RKO (cell line): ENCODE measurements at regions not wholly inside any gene's neighbourhood (a gene's known extent, or its start where the extent isn't known, plus 50 kb on each side); places are given as distances from the start of the nearest gene placed in this dataset.

Experiments used
- DNase-seq: peaks from one replicate; pipeline ENCODE4 v3.0.0-alpha.2; 2016; ENCODE audit warnings: low spot score

GRCh38 chr5:27639005-27639612 lies 600.7 kb upstream of the CDH9 start:
- DNase-seq = no peak

GRCh38 chr5:27619982-27620381 lies 581.6 kb upstream of the CDH9 start:
- no peak for DNase-seq

- no peak for DNase-seq
Observed at GRCh38 chr5:27612161-27612560, 573.8 kb upstream of the CDH9 start.

- no peak for DNase-seq
Observed at GRCh38 chr5:27608992-27609391, 570.6 kb upstream of the CDH9 start.

GRCh38 chr5:27598576-27598975 lies 560.2 kb upstream of the CDH9 start:
- DNase-seq = peak; percentile 14

- DNase-seq = no peak
Observed at GRCh38 chr5:27594141-27594540, 555.8 kb upstream of the CDH9 start.

- DNase-seq = no peak
Observed at GRCh38 chr5:27592231-27592630, 553.8 kb upstream of the CDH9 start.

- no peak for DNase-seq
Observed at GRCh38 chr5:27590503-27590902, 552.1 kb upstream of the CDH9 start.

- DNase-seq = no peak
Observed at GRCh38 chr5:27578279-27578678, 539.9 kb upstream of the CDH9 start.

- no peak for DNase-seq
Observed at GRCh38 chr5:27571681-27572080, 533.3 kb upstream of the CDH9 start.

- DNase-seq = peak; percentile 28
Observed at GRCh38 chr5:27568811-27569210, 530.4 kb upstream of the CDH9 start.

GRCh38 chr5:27561408-27561807 lies 523.0 kb upstream of the CDH9 start:
- DNase-seq = no peak

GRCh38 chr5:27548484-27548883 lies 510.1 kb upstream of the CDH9 start:
- DNase-seq = no peak

- no peak for DNase-seq
Observed at GRCh38 chr5:27535031-27535557, 496.7 kb upstream of the CDH9 start.

GRCh38 chr5:27532305-27532704 lies 493.9 kb upstream of the CDH9 start:
- DNase-seq = no peak

GRCh38 chr5:27524515-27524914 lies 486.1 kb upstream of the CDH9 start:
- no peak for DNase-seq

- no peak for DNase-seq
Observed at GRCh38 chr5:27523629-27524028, 485.2 kb upstream of the CDH9 start.

- no peak for DNase-seq
Observed at GRCh38 chr5:27516437-27516836, 478.1 kb upstream of the CDH9 start.

- no peak for DNase-seq
Observed at GRCh38 chr5:27511061-27511460, 472.7 kb upstream of the CDH9 start.

- no peak for DNase-seq
Observed at GRCh38 chr5:27503813-27504212, 465.4 kb upstream of the CDH9 start.

- DNase-seq = no peak
Observed at GRCh38 chr5:27502236-27502635, 463.9 kb upstream of the CDH9 start.

- no peak for DNase-seq
Observed at GRCh38 chr5:27497491-27497890, 459.1 kb upstream of the CDH9 start.

- DNase-seq = peak; percentile 81
Observed at GRCh38 chr5:27494887-27495286, 456.5 kb upstream of the CDH9 start.

- DNase-seq = no peak
Observed at GRCh38 chr5:27491746-27492439, 453.5 kb upstream of the CDH9 start.
